ENCODE measurements at regions not wholly inside any gene's neighbourhood (a gene's known extent, or its start where the extent isn't known, plus 50 kb on each side); places are given as distances from the start of the nearest gene placed in this dataset.

DNA sequence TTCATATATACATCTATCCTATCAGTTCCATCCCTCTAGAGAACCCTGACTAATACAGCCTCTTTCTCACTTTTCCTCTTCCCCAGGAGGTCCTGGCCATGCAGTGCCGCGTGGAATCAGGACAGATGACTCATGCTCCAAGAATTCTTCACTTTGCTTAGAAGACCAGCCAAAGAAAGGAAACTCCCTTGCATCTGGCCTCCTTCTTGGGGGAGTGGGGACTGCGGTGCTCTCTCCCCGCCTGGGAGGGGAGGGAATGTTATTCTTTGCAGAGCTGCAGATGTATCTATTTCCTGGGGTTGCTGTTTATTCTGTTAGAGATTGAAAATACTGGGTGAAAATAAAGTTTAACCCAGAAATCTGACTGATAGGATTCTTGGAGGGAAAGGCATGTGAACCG, 111.5 kb upstream of the SH3BP4 start:
- CTCF ChIA-PET = no interaction called here
- DNase-seq (ENCODE audit: extremely low spot score) = no peak
- POLR2A ChIA-PET = no interaction called here
- TF ChIP-seq, protein P1, sequence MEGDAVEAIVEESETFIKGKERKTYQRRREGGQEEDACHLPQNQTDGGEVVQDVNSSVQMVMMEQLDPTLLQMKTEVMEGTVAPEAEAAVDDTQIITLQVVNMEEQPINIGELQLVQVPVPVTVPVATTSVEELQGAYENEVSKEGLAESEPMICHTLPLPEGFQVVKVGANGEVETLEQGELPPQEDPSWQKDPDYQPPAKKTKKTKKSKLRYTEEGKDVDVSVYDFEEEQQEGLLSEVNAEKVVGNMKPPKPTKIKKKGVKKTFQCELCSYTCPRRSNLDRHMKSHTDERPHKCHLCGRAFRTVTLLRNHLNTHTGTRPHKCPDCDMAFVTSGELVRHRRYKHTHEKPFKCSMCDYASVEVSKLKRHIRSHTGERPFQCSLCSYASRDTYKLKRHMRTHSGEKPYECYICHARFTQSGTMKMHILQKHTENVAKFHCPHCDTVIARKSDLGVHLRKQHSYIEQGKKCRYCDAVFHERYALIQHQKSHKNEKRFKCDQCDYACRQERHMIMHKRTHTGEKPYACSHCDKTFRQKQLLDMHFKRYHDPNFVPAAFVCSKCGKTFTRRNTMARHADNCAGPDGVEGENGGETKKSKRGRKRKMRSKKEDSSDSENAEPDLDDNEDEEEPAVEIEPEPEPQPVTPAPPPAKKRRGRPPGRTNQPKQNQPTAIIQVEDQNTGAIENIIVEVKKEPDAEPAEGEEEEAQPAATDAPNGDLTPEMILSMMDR (IDR thresholded peaks at IDR 0.05; ENCODE audit: control extremely low read depth, extremely low read depth, low read depth, missing control alignments) = no peak

DNA sequence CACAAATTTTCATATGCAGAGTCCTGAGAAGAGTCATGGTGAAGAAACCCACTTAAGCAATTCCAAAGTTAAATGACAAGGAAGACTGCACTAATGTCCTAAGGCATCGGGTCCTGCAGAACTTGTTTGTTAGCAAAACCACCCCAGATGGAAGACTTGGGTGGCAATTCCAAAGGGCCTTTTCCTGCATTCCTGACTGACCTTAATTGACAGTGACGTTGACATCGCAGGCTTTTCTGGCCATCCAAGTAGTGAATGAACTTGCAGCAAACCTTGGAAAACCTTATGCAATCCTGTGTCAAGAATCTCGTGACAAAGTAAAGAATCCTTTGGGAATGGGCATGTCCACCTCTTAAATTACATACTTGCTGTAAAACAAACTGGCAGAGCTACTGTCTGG, 112.5 kb upstream of the SH3BP4 start:
- POLR2A ChIA-PET = no interaction called here
- no peak for DNase-seq (ENCODE audit: extremely low spot score)
- TF ChIP-seq, protein P1 (IDR thresholded peaks at IDR 0.05; ENCODE audit: control extremely low read depth, extremely low read depth, low read depth, missing control alignments) = no peak
- CTCF ChIA-PET = interaction anchor here (1.4 kb wide), 1 partner anchor 27 kb away, joined by 3 read pairs; no protein-coding TSS in a partner anchor

DNA sequence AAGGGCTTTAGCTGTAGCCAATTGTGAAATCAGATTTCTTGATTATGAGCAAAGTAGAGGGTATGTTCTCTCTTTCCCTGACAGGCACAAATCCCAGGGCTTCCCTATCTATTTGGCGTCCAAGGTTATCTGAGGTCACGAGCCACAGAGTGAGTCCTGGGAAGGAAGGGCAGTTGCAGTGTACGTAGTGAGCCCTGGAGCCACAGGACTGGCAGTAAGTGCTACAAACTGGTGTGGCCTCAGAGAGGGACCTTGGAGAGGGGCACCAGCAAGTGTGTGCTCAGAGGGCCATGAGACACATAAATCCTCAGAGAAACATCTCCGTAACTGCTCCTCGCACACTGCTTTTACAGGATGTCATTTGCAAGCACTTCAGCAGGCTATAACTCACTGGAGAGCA, 115.5 kb upstream of the SH3BP4 start:
- POLR2A ChIA-PET = no interaction called here
- CTCF ChIA-PET = no interaction called here
- TF ChIP-seq, protein P1 (IDR thresholded peaks at IDR 0.05; ENCODE audit: control extremely low read depth, extremely low read depth, low read depth, missing control alignments) = no peak
- no peak for DNase-seq (ENCODE audit: extremely low spot score)

DNA sequence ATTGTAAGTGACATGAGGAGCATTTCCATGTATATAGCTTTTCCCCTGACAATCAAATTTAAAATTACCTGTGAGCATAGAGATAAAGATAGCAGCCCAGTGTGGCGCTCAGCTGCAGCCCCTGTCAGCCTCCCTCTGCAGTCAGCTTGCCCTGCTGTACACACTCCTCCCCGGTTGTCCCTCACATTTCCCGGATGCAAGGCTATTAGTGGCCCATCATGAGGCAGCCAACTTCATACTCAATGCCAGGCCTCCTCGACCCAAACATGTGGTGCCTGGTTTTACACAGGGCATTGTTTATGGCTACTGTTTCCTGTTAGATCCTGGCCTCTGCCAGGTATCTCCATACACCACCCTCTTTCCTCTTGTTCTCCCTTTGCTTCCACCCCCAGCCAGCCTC, 116.1 kb upstream of the SH3BP4 start:
- CTCF ChIA-PET = no interaction called here
- TF ChIP-seq, protein P1 (IDR thresholded peaks at IDR 0.05; ENCODE audit: control extremely low read depth, extremely low read depth, low read depth, missing control alignments) = no peak
- POLR2A ChIA-PET = no interaction called here
- no peak for DNase-seq (ENCODE audit: extremely low spot score)

DNA sequence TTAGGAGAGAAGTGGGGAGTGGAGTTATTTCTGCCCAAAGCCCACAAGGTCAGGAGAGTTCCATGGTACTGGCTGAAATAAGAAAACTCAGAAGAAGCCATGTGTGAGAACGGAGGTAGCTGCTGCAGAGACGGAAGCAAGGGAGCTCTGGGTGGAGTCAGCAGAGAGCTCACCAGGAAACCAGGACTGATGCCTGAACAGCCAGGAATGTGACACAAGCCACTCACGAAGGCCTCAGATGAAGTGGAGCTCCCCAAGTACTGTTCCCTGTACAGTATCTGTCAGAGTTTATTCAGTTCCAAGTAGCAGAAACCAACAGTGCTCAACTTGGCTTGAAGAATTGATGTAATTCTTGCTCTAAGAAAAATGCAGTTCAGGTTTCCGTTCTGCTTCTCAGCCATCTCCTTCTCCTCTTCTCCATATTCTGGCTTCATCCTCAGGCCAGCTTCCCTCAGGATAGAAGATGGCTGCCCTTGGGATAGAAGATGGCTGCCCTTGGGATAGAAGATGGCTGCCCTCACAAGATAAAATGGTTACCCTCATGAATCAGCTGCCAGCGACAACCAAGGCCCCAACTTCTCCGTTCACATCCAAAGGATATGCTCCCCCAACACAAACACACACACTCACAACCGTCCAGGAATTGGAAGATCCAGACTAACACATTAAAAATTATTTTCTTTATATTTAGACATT, 117.4 kb upstream of the SH3BP4 start:
- TF ChIP-seq, protein P1 (IDR thresholded peaks at IDR 0.05; ENCODE audit: control extremely low read depth, extremely low read depth, low read depth, missing control alignments) = no peak
- POLR2A ChIA-PET = no interaction called here
- CTCF ChIA-PET = interaction anchor here (0.9 kb wide), 1 partner anchor 26 kb away, joined by 3 read pairs; no protein-coding TSS in a partner anchor
- no peak for DNase-seq (ENCODE audit: extremely low spot score)

DNA sequence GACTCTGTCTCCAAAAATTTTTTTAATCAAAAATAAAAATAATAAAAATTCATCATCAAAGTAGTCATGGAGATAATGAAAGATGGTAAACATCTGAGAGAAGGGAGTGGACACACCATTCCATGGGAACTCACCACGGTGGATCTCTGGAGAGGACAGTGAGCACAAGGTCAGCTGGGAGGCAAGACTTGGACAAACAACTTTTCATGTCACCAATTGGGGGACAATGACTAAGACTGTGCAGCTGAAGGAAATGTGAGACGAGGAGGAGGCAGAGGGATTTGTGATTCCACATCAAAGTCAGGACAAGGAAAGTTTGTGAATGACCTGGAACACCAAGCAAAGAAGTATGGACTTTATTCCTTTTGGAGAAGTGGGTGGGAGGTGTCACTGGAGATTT, 121.0 kb upstream of the SH3BP4 start:
- TF ChIP-seq, protein P1 (IDR thresholded peaks at IDR 0.05; ENCODE audit: control extremely low read depth, extremely low read depth, low read depth, missing control alignments) = no peak
- no peak for DNase-seq (ENCODE audit: extremely low spot score)
- CTCF ChIA-PET = no interaction called here
- POLR2A ChIA-PET = no interaction called here

Data from GM10248 (cell line).